ENCODE measurements at regions not wholly inside any gene's neighbourhood (a gene's known extent, or its start where the extent isn't known, plus 50 kb on each side); places are given as distances from the start of the nearest gene placed in this dataset.

- TF ChIP-seq CTCF (IDR thresholded peaks at IDR 0.05; ENCODE audit: control insufficient read depth, extremely low read depth, insufficient read depth), result no peak
- no peak for DNase-seq (ENCODE audit: low read depth)
- no peak overlapping the region for H3K4me3 ChIP-seq (ENCODE audit: low read depth, low read length)
Measured at GRCh38 chr5:173835131-173835530, 53.0 kb upstream of the CPEB4 start.

GRCh38 chr5:173835661-173836060 lies 52.5 kb upstream of the CPEB4 start:
- H3K4me3 ChIP-seq (ENCODE audit: low read depth, low read length), result no peak overlapping the region
- DNase-seq (ENCODE audit: low read depth), result no peak
- TF ChIP-seq CTCF (IDR thresholded peaks at IDR 0.05; ENCODE audit: control insufficient read depth, extremely low read depth, insufficient read depth), result no peak

GRCh38 chr5:173837654-173838053 lies 50.5 kb upstream of the CPEB4 start:
- no peak for DNase-seq (ENCODE audit: low read depth)
- TF ChIP-seq CTCF (IDR thresholded peaks at IDR 0.05; ENCODE audit: control insufficient read depth, extremely low read depth, insufficient read depth), result no peak
- H3K4me3 ChIP-seq (ENCODE audit: low read depth, low read length), result no peak overlapping the region
